ENCODE measurements at regions not wholly inside any gene's neighbourhood (a gene's known extent, or its start where the extent isn't known, plus 50 kb on each side); places are given as distances from the start of the nearest gene placed in this dataset.
"Not testable (repeated sequence)": the region's sequence is repeated elsewhere in the genome, so short reads cannot be mapped to it uniquely, and the experiment has no call there.

DNA sequence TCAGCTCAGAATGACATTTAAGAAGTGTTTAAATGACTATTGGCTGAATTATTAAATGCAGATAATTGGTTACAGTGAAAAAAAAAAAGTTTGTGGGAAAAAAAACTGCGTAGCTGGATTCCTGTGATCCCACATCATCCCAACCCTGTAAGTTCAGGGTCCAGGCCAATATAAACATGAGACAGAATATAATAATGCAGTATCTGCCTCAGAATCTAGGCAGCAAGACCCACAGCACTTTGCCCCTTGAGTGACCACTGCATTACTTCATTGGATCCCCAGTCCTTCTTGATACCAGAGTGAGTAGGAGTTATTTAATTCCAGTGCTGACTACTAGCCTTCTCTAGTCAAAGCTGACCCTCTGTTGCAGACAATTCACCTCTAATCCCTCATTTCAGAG lies 272.6 kb downstream of the CCER1 start:
- ChIA-PET POLR2A (no interaction called here), CTCF (no interaction called here)
- TF ChIP-seq, protein P1, sequence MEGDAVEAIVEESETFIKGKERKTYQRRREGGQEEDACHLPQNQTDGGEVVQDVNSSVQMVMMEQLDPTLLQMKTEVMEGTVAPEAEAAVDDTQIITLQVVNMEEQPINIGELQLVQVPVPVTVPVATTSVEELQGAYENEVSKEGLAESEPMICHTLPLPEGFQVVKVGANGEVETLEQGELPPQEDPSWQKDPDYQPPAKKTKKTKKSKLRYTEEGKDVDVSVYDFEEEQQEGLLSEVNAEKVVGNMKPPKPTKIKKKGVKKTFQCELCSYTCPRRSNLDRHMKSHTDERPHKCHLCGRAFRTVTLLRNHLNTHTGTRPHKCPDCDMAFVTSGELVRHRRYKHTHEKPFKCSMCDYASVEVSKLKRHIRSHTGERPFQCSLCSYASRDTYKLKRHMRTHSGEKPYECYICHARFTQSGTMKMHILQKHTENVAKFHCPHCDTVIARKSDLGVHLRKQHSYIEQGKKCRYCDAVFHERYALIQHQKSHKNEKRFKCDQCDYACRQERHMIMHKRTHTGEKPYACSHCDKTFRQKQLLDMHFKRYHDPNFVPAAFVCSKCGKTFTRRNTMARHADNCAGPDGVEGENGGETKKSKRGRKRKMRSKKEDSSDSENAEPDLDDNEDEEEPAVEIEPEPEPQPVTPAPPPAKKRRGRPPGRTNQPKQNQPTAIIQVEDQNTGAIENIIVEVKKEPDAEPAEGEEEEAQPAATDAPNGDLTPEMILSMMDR (IDR thresholded peaks at IDR 0.05; ENCODE audit: control extremely low read depth, extremely low read depth, low read depth, missing control alignments) = no peak
- no peak for DNase-seq (ENCODE audit: extremely low spot score)

DNA sequence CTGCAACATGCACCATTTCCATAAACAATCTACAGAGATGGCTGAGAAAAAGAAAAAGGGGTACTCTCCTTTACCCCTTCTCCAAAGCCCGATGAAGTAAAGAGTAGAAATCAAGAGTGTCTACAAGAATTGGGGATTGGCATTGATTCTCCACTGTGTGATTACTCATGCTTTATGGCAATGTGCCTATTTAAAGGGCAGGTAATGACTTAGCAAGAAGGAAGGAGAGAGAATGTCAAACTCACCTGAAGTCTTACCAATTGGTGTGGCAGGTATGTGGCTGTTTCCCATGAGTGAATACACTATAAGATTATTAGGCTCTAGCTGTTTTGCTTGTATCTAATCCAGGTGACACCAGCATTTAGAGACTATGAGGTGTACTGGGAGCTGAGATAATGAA lies 275.3 kb downstream of the CCER1 start:
- POLR2A ChIA-PET = no interaction called here
- TF ChIP-seq, protein P1 (IDR thresholded peaks at IDR 0.05; ENCODE audit: control extremely low read depth, extremely low read depth, low read depth, missing control alignments) = no peak
- CTCF ChIA-PET = interaction anchor here (1.6 kb wide), 1 partner anchor 11 kb away, joined by 3 read pairs; no protein-coding TSS in a partner anchor
- no peak for DNase-seq (ENCODE audit: extremely low spot score)

DNA sequence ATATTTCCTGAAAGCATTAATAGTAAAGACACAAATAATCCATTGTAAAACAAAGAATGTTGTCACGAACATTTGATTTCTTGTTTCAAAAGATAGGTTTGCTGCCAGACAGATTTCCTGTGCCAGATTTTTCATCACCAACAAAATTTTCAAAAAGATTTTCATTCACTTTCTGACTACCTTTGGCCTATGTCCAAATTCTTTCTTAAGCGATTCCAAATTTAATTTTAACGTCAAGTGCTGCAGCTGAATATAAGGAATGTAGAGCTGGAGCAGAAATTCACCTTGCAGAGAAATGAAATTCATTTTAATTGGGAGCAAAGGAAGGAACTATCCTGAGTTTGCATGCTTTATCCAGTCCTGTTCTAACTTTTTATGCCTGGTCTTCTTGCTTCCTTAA lies 277.4 kb downstream of the CCER1 start:
- TF ChIP-seq, protein P1 (IDR thresholded peaks at IDR 0.05; ENCODE audit: control extremely low read depth, extremely low read depth, low read depth, missing control alignments) = no peak
- DNase-seq (ENCODE audit: extremely low spot score) = no peak
- ChIA-PET CTCF (no interaction called here), POLR2A (no interaction called here)

DNA sequence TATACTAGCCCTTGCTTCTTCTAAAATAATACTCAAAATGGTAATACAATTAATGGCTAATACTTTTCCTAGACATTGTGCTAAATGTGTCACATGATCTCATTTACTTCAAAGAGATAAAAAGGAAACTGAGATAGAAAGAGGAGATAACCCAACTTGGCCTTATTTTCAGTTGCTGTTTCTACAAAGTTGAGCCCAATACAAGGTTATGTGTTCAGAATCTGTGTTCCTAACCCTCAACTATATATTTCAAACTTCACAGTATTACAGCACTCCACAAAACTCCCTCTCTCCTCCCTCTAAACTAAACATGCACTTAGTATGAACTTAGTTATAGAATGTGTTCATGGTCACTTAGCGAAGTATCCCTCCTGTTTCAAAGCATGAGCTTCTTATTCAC lies 277.9 kb downstream of the CCER1 start:
- no peak for DNase-seq (ENCODE audit: extremely low spot score)
- TF ChIP-seq, protein P1 (IDR thresholded peaks at IDR 0.05; ENCODE audit: control extremely low read depth, extremely low read depth, low read depth, missing control alignments) = no peak
- ChIA-PET CTCF (no interaction called here), POLR2A (no interaction called here)

DNA sequence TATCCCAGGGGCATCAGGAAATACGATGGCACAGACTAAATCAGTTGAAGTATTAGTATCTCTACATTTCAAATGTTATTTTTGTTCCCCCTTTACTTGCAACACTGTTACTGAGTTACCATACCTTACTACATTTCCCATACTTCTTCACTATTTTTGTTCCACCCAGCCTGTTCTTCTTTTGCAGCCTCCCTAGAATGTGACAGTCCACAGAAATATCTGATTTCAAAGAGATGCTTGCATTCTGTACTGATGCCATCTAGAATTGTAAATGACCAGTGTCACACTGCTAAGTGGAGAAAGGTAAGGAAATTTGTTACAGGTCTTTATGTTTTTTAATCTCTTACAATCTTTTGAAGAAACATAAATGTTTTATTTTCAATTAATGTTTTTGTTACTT lies 279.9 kb downstream of the CCER1 start:
- TF ChIP-seq, protein P1 (IDR thresholded peaks at IDR 0.05; ENCODE audit: control extremely low read depth, extremely low read depth, low read depth, missing control alignments) = no peak
- POLR2A ChIA-PET = no interaction called here
- no peak for DNase-seq (ENCODE audit: extremely low spot score)
- CTCF ChIA-PET = interaction anchor here (1.4 kb wide), 1 partner anchor 133 kb away, joined by 3 read pairs; no protein-coding TSS in a partner anchor

DNA sequence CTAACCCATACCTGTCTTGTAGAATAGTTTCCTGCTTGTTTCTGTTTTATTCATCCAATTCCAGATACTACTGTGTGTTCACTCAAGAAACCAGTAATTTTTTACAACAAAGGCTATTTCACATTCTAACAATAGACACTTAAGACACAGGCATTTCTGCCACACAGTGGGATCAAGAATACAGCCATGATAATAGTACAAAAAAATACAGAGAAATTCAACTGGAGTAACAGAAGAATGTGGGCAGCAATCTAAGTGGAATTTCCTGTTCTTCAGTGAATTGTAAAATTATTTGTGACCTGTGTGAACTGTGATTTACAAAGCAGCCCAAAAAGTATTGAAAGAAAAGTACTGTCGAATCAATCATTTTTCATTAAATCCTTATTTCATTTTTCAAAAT lies 282.9 kb downstream of the CCER1 start:
- CTCF ChIA-PET = no interaction called here
- DNase-seq (ENCODE audit: extremely low spot score) = no peak
- POLR2A ChIA-PET = no interaction called here
- TF ChIP-seq, protein P1 (IDR thresholded peaks at IDR 0.05; ENCODE audit: control extremely low read depth, extremely low read depth, low read depth, missing control alignments) = no peak

DNA sequence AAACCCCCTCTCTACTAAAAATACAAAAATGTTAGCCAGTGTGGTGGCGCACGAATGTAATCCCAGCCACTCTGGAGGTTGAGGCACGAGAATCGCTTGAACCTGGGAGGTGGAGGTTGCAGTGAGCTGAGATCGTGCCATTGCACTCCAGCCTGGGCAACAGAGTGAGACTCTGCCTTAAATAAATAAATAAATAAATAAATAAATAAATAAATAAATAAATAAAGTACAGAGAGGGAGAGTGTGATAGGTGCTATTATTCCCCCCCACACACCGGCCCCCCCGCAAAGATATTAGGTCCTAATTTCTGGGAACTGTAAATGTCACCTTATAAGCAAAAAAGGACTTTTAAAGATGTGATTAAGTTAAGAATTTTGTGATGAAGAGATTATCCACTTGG lies 291.0 kb downstream of the CCER1 start:
- CTCF ChIA-PET; DNase-seq (ENCODE audit: extremely low spot score); POLR2A ChIA-PET: not testable (repeated sequence)

Measured in GM10248 (cell line).